ENCODE measurements at regions not wholly inside any gene's neighbourhood (a gene's known extent, or its start where the extent isn't known, plus 50 kb on each side); places are given as distances from the start of the nearest gene placed in this dataset.
"Not testable (repeated sequence)": the region's sequence is repeated elsewhere in the genome, so short reads cannot be mapped to it uniquely, and the experiment has no call there.

GRCh38 chr4:59676389-59676788 lies 1523.7 kb upstream of the ADGRL3 start:
- H3K27ac Mint-ChIP-seq, result no peak overlapping the region
- DNase-seq (no peak), ATAC-seq (no peak)
- H3K27me3 Mint-ChIP-seq, result no peaks in the 10 kb centered on the region
- no peaks in the 10 kb centered on the region for H3K36me3 Mint-ChIP-seq (ENCODE audit: low read depth)
- H3K4me3 Mint-ChIP-seq, result no peak overlapping the region
- H3K4me1 Mint-ChIP-seq, result no peaks in the 10 kb centered on the region
- H3K9me3 Mint-ChIP-seq, result peaks cover 14% of the 10 kb centered on the region

DNA sequence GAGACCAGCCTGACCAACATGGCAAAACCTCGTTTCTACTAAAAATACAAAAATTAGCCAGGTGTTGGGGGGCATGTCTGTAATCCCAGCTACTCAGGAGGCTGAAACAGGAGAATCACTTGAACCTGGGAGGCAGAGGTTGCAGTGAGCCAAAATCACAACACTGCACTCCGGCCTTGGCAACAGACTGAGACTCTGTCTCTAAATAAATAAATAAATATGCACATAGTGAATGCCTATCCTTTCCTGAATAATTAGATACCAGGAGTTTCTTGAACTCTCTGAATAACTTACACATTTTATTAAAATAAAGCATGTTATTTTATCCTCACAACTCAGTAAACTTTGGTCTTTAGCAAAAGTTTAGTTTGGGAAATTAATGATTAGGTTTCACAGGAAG lies 1523.1 kb upstream of the ADGRL3 start:
- not testable (repeated sequence) for H3K4me1 Mint-ChIP-seq; H3K36me3 Mint-ChIP-seq (ENCODE audit: low read depth); H3K27ac Mint-ChIP-seq; H3K27me3 Mint-ChIP-seq; DNase-seq; ATAC-seq; H3K4me3 Mint-ChIP-seq
- H3K9me3 Mint-ChIP-seq, result peaks cover 14% of the 10 kb centered on the region

GRCh38 chr4:59685626-59686025 lies 1514.5 kb upstream of the ADGRL3 start:
- H3K4me1 Mint-ChIP-seq, result no peaks in the 10 kb centered on the region
- H3K4me3 Mint-ChIP-seq, result no peak overlapping the region
- H3K27me3 Mint-ChIP-seq, result no peaks in the 10 kb centered on the region
- DNase-seq, result no peak
- no peak overlapping the region for H3K27ac Mint-ChIP-seq
- H3K9me3 Mint-ChIP-seq, result peaks cover 5% of the 10 kb centered on the region
- no peak for ATAC-seq
- no peaks in the 10 kb centered on the region for H3K36me3 Mint-ChIP-seq (ENCODE audit: low read depth)

- Mint-ChIP-seq H3K4me3 (no peak overlapping the region), H3K4me1 (no peaks in the 10 kb centered on the region), H3K27ac (no peak overlapping the region), H3K36me3 (ENCODE audit: low read depth) (no peaks in the 10 kb centered on the region), H3K9me3 (peaks cover 5% of the 10 kb centered on the region), H3K27me3 (no peaks in the 10 kb centered on the region)
- ATAC-seq (no peak), DNase-seq (no peak)
These were observed 1511.0 kb upstream of the ADGRL3 start for GRCh38 chr4:59689149-59689548.

DNA sequence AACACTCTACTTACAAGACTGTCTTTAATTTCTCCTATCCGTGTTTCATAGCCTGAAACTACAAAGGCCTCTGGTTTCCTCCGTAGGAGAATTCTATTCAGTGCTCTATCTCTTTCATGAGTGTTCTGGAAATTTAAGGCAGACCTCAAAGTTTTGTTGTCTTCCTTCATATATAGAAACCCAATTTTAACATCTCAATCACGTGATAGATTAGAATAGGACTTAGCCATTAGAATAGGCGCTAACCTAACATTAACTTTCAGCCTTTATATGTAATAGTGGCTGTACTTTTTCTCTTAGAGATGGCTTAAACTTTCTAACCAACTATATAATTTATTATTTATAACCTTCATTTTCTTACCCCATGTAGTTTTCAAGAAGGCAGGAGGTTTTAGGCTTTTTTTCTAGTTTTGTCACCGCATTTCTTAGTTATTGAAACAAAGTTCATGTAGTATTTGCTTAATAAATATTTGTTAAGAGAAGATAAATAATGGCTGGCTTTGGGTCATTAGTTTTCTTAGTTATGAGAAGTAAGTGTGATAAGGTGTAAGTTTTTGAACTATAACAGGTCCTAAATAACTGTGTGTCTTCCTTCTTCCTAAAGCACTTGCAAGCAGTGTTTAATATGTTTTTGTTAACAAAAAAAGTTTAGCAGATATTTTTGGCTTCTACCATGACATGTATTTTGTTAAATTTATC lies 1504.6 kb upstream of the ADGRL3 start:
- ATAC-seq, result no peak
- Mint-ChIP-seq H3K9me3 (no peaks in the 10 kb centered on the region), H3K36me3 (ENCODE audit: low read depth) (no peaks in the 10 kb centered on the region), H3K4me3 (no peak overlapping the region), H3K27me3 (no peaks in the 10 kb centered on the region), H3K4me1 (no peaks in the 10 kb centered on the region), H3K27ac (no peak overlapping the region)
- DNase-seq, result no peak

DNA sequence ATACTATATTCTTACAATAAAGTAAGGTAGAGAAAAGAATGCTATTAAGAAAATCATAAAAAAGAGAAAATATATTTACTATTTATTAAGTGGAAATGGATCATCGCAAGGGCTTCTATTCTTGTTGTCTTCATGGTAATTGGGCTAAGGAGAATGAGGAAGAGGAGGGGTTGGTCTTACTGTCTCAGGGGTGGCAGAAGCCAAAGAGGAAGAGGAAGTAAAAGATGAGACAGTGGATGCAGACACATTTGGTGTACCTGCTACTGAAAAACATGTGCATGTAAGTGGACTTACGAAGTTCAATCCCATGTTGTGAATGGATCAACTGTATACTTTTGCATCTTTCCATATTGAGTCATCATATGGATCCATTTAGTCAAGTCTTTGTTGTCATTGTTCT lies 1502.1 kb upstream of the ADGRL3 start:
- no peaks in the 10 kb centered on the region for H3K36me3 Mint-ChIP-seq (ENCODE audit: low read depth)
- DNase-seq, result no peak
- no peak overlapping the region for H3K4me3 Mint-ChIP-seq
- no peak for ATAC-seq
- no peaks in the 10 kb centered on the region for H3K4me1 Mint-ChIP-seq
- no peaks in the 10 kb centered on the region for H3K9me3 Mint-ChIP-seq
- H3K27ac Mint-ChIP-seq, result no peak overlapping the region
- H3K27me3 Mint-ChIP-seq, result no peaks in the 10 kb centered on the region

- H3K4me1 Mint-ChIP-seq, result no peaks in the 10 kb centered on the region
- no peak for DNase-seq
- no peak overlapping the region for H3K27ac Mint-ChIP-seq
- H3K36me3 Mint-ChIP-seq (ENCODE audit: low read depth), result no peaks in the 10 kb centered on the region
- H3K9me3 Mint-ChIP-seq, result peaks cover 2% of the 10 kb centered on the region
- no peak for ATAC-seq
- H3K27me3 Mint-ChIP-seq, result no peaks in the 10 kb centered on the region
- no peak overlapping the region for H3K4me3 Mint-ChIP-seq
These were observed 1499.5 kb upstream of the ADGRL3 start for GRCh38 chr4:59700651-59701050.

DNA sequence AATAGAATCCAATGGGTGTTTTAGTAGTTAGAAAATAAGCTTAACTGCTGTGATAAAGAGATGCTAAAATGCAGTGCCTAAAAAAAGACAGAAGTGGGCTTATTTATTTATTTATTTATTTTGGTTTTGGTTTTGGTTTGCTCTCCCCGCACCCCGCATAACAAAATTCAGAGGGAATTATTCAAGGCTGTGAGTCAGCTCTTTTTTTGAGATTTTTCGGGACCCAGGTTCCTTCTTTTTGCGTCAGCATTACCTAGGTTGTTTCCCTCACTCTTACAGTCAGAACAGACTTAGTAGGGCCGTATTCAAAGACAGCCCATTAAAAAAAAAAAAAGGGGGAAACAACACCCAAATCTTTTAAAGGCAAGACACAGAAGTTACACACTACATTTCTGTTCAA lies 1495.5 kb upstream of the ADGRL3 start:
- no peak overlapping the region for H3K4me3 Mint-ChIP-seq
- no peaks in the 10 kb centered on the region for H3K4me1 Mint-ChIP-seq
- no peaks in the 10 kb centered on the region for H3K36me3 Mint-ChIP-seq (ENCODE audit: low read depth)
- DNase-seq (no peak), ATAC-seq (no peak)
- peaks cover 5% of the 10 kb centered on the region for H3K9me3 Mint-ChIP-seq
- H3K27ac Mint-ChIP-seq, result no peak overlapping the region
- H3K27me3 Mint-ChIP-seq, result no peaks in the 10 kb centered on the region

DNA sequence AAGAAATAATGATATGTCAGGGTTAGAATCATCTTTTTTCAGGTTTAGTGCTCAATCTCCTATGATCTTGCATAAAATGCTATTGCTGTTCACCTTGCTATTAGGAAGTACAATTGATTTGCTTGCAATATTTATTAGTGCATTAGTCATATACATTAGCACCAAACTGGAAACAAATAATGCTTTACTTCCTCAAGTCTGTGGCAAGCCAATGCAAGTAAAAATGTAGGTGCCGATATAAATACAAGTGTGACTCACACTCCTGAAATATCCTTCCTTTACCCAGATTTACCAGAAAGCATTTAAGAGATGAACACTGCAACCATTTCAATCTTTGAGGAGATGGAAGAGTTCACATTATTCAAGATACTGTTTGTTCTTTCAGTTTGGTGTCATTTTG lies 1487.7 kb upstream of the ADGRL3 start:
- no peak for ATAC-seq
- no peak for DNase-seq
- no peaks in the 10 kb centered on the region for H3K27me3 Mint-ChIP-seq
- no peaks in the 10 kb centered on the region for H3K4me1 Mint-ChIP-seq
- peaks cover 4% of the 10 kb centered on the region for H3K9me3 Mint-ChIP-seq
- H3K4me3 Mint-ChIP-seq, result no peak overlapping the region
- no peak overlapping the region for H3K27ac Mint-ChIP-seq
- no peaks in the 10 kb centered on the region for H3K36me3 Mint-ChIP-seq (ENCODE audit: low read depth)

- not testable (repeated sequence) for H3K4me1 Mint-ChIP-seq; H3K27ac Mint-ChIP-seq; H3K4me3 Mint-ChIP-seq; H3K36me3 Mint-ChIP-seq (ENCODE audit: low read depth); H3K27me3 Mint-ChIP-seq; ATAC-seq; DNase-seq
- H3K9me3 Mint-ChIP-seq, result peaks cover 10% of the 10 kb centered on the region
These were observed 1475.8 kb upstream of the ADGRL3 start for GRCh38 chr4:59724286-59724685.

DNA sequence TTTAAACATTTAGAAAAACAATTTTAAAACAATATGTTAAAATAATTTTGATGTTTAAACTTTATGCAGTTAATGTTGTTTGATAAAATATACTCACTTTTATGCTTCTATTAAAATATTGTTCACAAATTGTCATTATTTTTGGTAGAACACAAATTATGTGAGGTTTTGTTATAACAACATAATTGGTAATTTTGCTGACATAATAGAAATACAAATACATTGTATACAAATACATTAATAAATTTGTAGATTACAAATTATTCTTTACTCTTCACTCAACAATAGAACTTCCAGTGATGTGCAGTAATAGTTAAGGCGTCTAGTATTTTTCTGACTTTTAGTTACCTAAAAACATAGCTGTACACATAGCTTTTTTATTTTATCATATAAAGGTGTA lies 1472.4 kb upstream of the ADGRL3 start:
- Mint-ChIP-seq H3K4me3 (no peak overlapping the region), H3K36me3 (ENCODE audit: low read depth) (no peaks in the 10 kb centered on the region), H3K9me3 (peaks cover 6% of the 10 kb centered on the region), H3K27ac (no peak overlapping the region), H3K4me1 (no peaks in the 10 kb centered on the region), H3K27me3 (no peaks in the 10 kb centered on the region)
- no peak for ATAC-seq
- DNase-seq, result no peak

DNA sequence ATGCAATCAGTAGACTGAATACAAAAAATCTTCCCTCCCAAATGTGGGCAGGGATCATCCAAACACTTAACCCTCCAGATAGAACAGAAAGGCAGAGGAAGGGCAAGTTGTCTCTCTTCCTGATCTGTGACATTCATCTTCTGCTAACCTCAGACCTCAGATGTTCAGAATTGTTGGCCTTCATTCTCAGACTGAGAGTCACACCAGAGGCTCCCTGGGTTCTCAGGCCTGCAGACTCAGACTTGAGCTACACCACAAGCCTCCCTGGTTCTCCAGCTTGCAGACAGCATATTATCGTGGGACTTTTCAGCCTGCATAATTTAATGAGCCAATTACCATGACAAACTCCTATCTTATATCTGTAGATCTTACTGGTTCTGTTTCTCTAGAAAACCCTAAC lies 1471.6 kb upstream of the ADGRL3 start:
- Mint-ChIP-seq H3K4me1 (no peaks in the 10 kb centered on the region), H3K9me3 (peaks cover 6% of the 10 kb centered on the region), H3K27ac (no peak overlapping the region), H3K36me3 (ENCODE audit: low read depth) (no peaks in the 10 kb centered on the region), H3K27me3 (no peaks in the 10 kb centered on the region), H3K4me3 (no peak overlapping the region)
- no peak for ATAC-seq
- no peak for DNase-seq

DNA sequence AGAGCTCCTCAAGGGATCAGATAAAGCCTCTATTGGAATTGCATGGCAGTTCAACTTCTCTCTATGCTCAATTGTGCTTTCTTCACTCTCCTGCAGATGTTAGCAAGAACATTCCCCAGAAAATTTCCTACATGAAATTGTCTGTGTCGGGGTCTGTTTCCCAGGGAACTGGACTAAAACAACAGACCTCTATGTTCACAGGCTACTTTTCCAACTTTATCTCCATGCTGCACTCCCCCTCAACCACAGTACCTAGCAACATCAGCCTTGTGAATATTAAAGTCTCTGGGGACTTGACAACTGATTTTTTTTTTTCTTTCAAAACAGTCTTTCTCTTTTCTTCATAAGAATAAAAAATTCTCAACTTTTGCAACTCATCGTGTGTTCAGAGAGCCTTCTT lies 1470.8 kb upstream of the ADGRL3 start:
- DNase-seq (no peak), ATAC-seq (no peak)
- Mint-ChIP-seq H3K36me3 (ENCODE audit: low read depth) (no peaks in the 10 kb centered on the region), H3K9me3 (peaks cover 6% of the 10 kb centered on the region), H3K4me1 (no peaks in the 10 kb centered on the region), H3K4me3 (no peak overlapping the region), H3K27ac (no peak overlapping the region), H3K27me3 (no peaks in the 10 kb centered on the region)

GRCh38 chr4:59748433-59748832 lies 1451.7 kb upstream of the ADGRL3 start:
- Mint-ChIP-seq H3K4me1 (no peaks in the 10 kb centered on the region), H3K36me3 (ENCODE audit: low read depth) (no peaks in the 10 kb centered on the region), H3K4me3 (no peak overlapping the region), H3K9me3 (peaks cover 9% of the 10 kb centered on the region), H3K27me3 (no peaks in the 10 kb centered on the region), H3K27ac (no peak overlapping the region)
- no peak for DNase-seq
- no peak for ATAC-seq

DNA sequence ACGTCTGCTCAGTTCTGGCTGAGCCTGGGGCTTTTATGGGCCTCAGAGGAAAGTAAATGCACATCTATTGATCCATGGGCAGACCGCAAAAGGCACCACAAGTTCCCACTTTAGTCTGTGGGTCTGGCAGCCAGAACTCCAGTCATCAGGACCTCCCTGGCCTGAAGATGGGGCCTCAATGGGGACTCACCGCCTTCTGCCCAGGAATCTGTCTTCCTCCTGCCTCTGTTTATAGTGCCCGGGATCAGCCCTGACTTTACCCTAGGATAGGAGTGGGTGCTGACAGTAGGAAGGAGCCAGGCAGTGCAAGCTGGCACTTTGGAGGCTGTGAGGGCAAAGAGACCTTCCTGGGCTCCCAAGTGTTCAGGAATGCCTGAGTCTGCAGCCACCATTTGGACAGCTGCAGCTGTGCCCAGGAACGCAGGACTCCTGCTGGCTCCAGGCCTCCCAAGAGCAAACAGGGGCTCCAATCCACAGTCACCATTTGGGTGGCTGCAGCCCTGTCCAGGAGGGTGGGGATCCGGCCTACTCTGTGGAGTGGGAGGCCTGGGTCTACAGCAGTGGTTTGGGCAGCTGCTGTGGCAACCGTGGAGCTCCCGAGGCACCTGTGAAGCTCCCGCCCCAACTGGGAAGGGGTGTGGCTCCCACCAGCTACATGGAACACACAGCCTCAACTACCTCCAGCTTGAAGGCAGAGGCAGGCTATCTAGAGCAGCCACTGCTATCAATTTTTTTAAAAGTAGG lies 1440.9 kb upstream of the ADGRL3 start:
- H3K27me3 Mint-ChIP-seq, result no peaks in the 10 kb centered on the region

More for the DNA sequence above, 1440.9 kb upstream of the ADGRL3 start:
- H3K4me3 Mint-ChIP-seq, result no peak overlapping the region
- no peak for DNase-seq
- H3K27ac Mint-ChIP-seq, result no peak overlapping the region
- ATAC-seq, result no peak
- H3K4me1 Mint-ChIP-seq, result no peaks in the 10 kb centered on the region
- H3K36me3 Mint-ChIP-seq (ENCODE audit: low read depth), result no peaks in the 10 kb centered on the region
- H3K9me3 Mint-ChIP-seq, result peaks cover 22% of the 10 kb centered on the region
